ENCODE measurements at regions not wholly inside any gene's neighbourhood (a gene's known extent, or its start where the extent isn't known, plus 50 kb on each side); places are given as distances from the start of the nearest gene placed in this dataset.

- TF ChIP-seq CTCF (IDR thresholded peaks at IDR 0.05) (no peak), EP300 (IDR thresholded peaks at IDR 0.05; ENCODE audit: low read depth) (no peak), POLR2A (IDR thresholded peaks at IDR 0.05) (no peak), POLR2AphosphoS5 (IDR thresholded peaks at IDR 0.05) (no peak)
Measured at GRCh38 chrX:14448406-14448805, 80.9 kb upstream of the GLRA2 start.

All from transverse colon (tissue), 4 donors.